HG03432 (cell line): ENCODE measurements at regions not wholly inside any gene's neighbourhood (a gene's known extent, or its start where the extent isn't known, plus 50 kb on each side); places are given as distances from the start of the nearest gene placed in this dataset.
"Not testable (repeated sequence)": the region's sequence is repeated elsewhere in the genome, so short reads cannot be mapped to it uniquely, and the experiment has no call there.

ENCODE experiments used
- ATAC-seq: cut with Tn5 transposase; IDR thresholded peaks from one replicate; pipeline ENCODE4 v1.9.1; 2021; ENCODE audit warnings: mild to moderate bottlenecking, moderate library complexity; ENCODE audit not compliant: unreplicated experiment

GRCh38 chr11:34756591-34756990, 135.7 kb downstream of the EHF start:
- ATAC-seq, result no peak

- ATAC-seq, result no peak
Measured at GRCh38 chr11:34755671-34756070, 134.8 kb downstream of the EHF start.

GRCh38 chr11:34754171-34754823, 133.4 kb downstream of the EHF start:
- no peak for ATAC-seq

GRCh38 chr11:34750692-34751405, 130.0 kb downstream of the EHF start:
- no peak for ATAC-seq

- ATAC-seq, result no peak
Measured at GRCh38 chr11:34749666-34750659, 129.1 kb downstream of the EHF start.

- no peak for ATAC-seq
Measured at GRCh38 chr11:34748036-34748435, 127.1 kb downstream of the EHF start.

- ATAC-seq, result no peak
Measured at GRCh38 chr11:34747251-34747650, 126.4 kb downstream of the EHF start.

GRCh38 chr11:34745195-34745594, 124.3 kb downstream of the EHF start:
- no peak for ATAC-seq

- no peak for ATAC-seq
Measured at GRCh38 chr11:34744511-34744910, 123.6 kb downstream of the EHF start.

GRCh38 chr11:34738237-34738636, 117.3 kb downstream of the EHF start:
- ATAC-seq, result no peak

- ATAC-seq, result no peak
Measured at GRCh38 chr11:34732831-34733230, 111.9 kb downstream of the EHF start.

- no peak for ATAC-seq
Measured at GRCh38 chr11:34731603-34732002, 110.7 kb downstream of the EHF start.

- no peak for ATAC-seq
Measured at GRCh38 chr11:34730544-34731295, 109.8 kb downstream of the EHF start.

- no peak for ATAC-seq
Measured at GRCh38 chr11:34728609-34729008, 107.7 kb downstream of the EHF start.

- ATAC-seq, result no peak
Measured at GRCh38 chr11:34727228-34727737, 106.4 kb downstream of the EHF start.

- ATAC-seq, result no peak
Measured at GRCh38 chr11:34724973-34725372, 104.1 kb downstream of the EHF start.

- no peak for ATAC-seq
Measured at GRCh38 chr11:34721646-34722045, 100.8 kb downstream of the EHF start.

- no peak for ATAC-seq
Measured at GRCh38 chr11:34719303-34719848, 98.5 kb downstream of the EHF start.

GRCh38 chr11:34713631-34714030, 92.7 kb downstream of the EHF start:
- ATAC-seq, result not testable (repeated sequence)
